ENCODE measurements at regions not wholly inside any gene's neighbourhood (a gene's known extent, or its start where the extent isn't known, plus 50 kb on each side); places are given as distances from the start of the nearest gene placed in this dataset.

DNA sequence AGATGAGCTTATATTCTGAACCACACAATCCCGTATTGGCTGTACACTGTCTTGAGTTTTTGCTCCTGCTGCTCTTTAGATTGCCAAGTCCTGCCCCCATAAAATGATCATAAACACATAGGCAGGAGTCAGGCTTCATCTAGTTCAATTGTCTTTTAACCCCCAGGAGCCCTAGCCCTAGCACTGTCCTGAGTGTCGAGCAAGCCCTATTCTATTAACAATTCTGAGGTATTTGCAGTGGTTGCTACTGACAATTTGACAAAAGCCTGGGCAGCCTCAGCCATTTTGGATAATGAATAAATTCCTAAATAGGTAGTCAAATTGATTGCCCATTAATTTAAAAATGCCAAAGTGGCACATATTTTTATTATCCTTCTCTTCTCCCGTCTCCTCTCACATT is 257.2 kb downstream of the YTHDC2 start:
- TF ChIP-seq POLR2AphosphoS5 (IDR thresholded peaks at IDR 0.05; ENCODE audit: low read depth, low read length) = no peak
- no peak for TF ChIP-seq TAF1 (IDR thresholded peaks at IDR 0.05; ENCODE audit: borderline replicate concordance, low read depth, low read length)

Measured in GM12892 (cell line).